ENCODE measurements at regions not wholly inside any gene's neighbourhood (a gene's known extent, or its start where the extent isn't known, plus 50 kb on each side); places are given as distances from the start of the nearest gene placed in this dataset.

GRCh38 chr6:3612341-3613041 lies 139.0 kb downstream of the PXDC1 start:
- no peak for TF ChIP-seq CTCF (IDR thresholded peaks at IDR 0.05)
- TF ChIP-seq POLR2A (IDR thresholded peaks at IDR 0.05), result no peak
